ENCODE measurements at regions not wholly inside any gene's neighbourhood (a gene's known extent, or its start where the extent isn't known, plus 50 kb on each side); places are given as distances from the start of the nearest gene placed in this dataset.

DNA sequence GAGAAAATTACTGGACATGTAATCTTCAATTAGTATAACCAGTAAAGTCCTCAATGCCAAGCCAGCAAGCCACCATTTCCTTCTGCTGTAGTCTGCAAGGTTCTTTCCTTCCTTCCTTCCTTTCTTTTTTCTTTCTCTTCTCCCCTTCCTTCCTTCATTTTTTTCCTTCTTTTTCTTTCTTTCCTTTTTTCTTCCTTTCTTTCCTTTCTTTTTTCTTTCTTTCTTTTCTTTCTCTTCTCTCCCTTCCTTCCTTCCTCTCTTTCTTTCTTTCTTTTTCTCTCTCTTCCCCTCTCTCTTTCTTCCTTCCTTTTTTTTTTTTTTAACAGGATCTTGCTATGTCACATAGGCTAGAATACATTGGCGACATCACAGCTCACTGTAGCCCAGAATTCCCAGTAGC is 369.8 kb downstream of the SEMA3D start:
- no peaks in the 10 kb centered on the region for H3K27me3 ChIP-seq (ENCODE audit: insufficient read depth, low read length)
- ChIA-PET CTCF (no interaction called here), RAD21 (ENCODE audit: low non-redundant PET in 1 of 2, low total read pairs in 2 of 2, uncharacterized antibody in 2 of 2, unreplicated experiment in 2 of 2) (interaction anchor here in 1 of 2 experiments (0.6 kb wide), 1 partner anchor 197 kb away, joined by 3 read pairs; no protein-coding TSS in a partner anchor), POLR2A (interaction anchor here (0.7 kb wide), 1 partner anchor 30 kb away, joined by 4 read pairs; no protein-coding TSS in a partner anchor)
- no peaks in the 10 kb centered on the region for H3K9me3 ChIP-seq (ENCODE audit: control insufficient read depth in 1 of 2, insufficient read depth in 1 of 2, low read depth in 1 of 2, low read length in 2 of 2)
- H4K20me1 ChIP-seq (ENCODE audit: insufficient read depth), result no peaks in the 10 kb centered on the region
- H2AFZ ChIP-seq (ENCODE audit: low read depth, low read length, poor library complexity, severe bottlenecking), result no peak overlapping the region
- no peaks in the 10 kb centered on the region for H3K36me3 ChIP-seq (ENCODE audit: control insufficient read depth in 1 of 2, insufficient read depth in 2 of 2, low read length in 2 of 2)
- H3K4me3 ChIP-seq (replicated peaks in 1 of 2; ENCODE audit: low read depth in 1 of 2, low read length in 2 of 2), result no peak overlapping the region
- H3K79me2 ChIP-seq (ENCODE audit: insufficient read depth, low read length), result no peaks in the 10 kb centered on the region
- BruUV-seq (replicated peaks), result no TSS peak
- no peak overlapping the region for H3K9ac ChIP-seq (ENCODE audit: low read length)
- H3K9me2 ChIP-seq (ENCODE audit: insufficient read depth), result no peaks in the 10 kb centered on the region
- no peaks in the 10 kb centered on the region for H3K4me1 ChIP-seq (ENCODE audit: control insufficient read depth in 1 of 2, insufficient read depth in 2 of 2, low read length in 2 of 2)
- no peak overlapping the region for H3K4me2 ChIP-seq (ENCODE audit: low read length)
- TF ChIP-seq ZFX (IDR thresholded peaks at IDR 0.05) (no peak), ZBTB33 (IDR thresholded peaks at IDR 0.05; ENCODE audit: extremely low read depth, insufficient replicate concordance, low read length) (no peak), REST (IDR thresholded peaks at IDR 0.05; ENCODE audit: low read depth) (no peak), CBX3 (IDR thresholded peaks at IDR 0.05; ENCODE audit: low read depth) (no peak), ZNF274 (IDR thresholded peaks at IDR 0.05; ENCODE audit: low read depth, low read length) (no peak)
- intact Hi-C loops (cut with micrococcal nuclease), result no loop called here
- DNase-seq (ENCODE audit: low read depth, low spot score) (no peak), ATAC-seq (no peak)
- no peak overlapping the region for H3K27ac ChIP-seq (ENCODE audit: low read depth, low read length)

All from HCT116 (cell line).